Stimulated activated CD4-positive, alpha-beta T cell treated with anti-CD3 and anti-CD28 coated beads, Interleukin-4, amount 100 ng/mL, for 48 hours (primary cell): ENCODE measurements at regions not wholly inside any gene's neighbourhood (a gene's known extent, or its start where the extent isn't known, plus 50 kb on each side); places are given as distances from the start of the nearest gene placed in this dataset.

Experiments
- DNase-seq, 2 donors: peaks; one replicate each; pipeline ENCODE4 v3.0.0-alpha.2; 2020; ENCODE audit warnings: low read depth in 2 of 2

GRCh38 chr1:14039582-14040430, 339.8 kb downstream of the PRDM2 start:
- no peak for DNase-seq

- DNase-seq = no peak
Observed at GRCh38 chr1:14049965-14050364, 350.0 kb downstream of the PRDM2 start.

GRCh38 chr1:14055442-14056223, 355.6 kb downstream of the PRDM2 start:
- DNase-seq = no peak

GRCh38 chr1:14057640-14058039, 357.7 kb downstream of the PRDM2 start:
- no peak for DNase-seq

- no peak for DNase-seq
Observed at GRCh38 chr1:14061204-14061603, 361.2 kb downstream of the PRDM2 start.

- no peak for DNase-seq
Observed at GRCh38 chr1:14061722-14062121, 361.7 kb downstream of the PRDM2 start.

- no peak for DNase-seq
Observed at GRCh38 chr1:14062669-14063068, 362.7 kb downstream of the PRDM2 start.

GRCh38 chr1:14064649-14065442, 364.9 kb downstream of the PRDM2 start:
- no peak for DNase-seq

GRCh38 chr1:14065486-14065885, 365.5 kb downstream of the PRDM2 start:
- DNase-seq = no peak

- DNase-seq = no peak
Observed at GRCh38 chr1:14067036-14067435, 367.0 kb downstream of the PRDM2 start.

- DNase-seq = no peak
Observed at GRCh38 chr1:14067711-14068110, 367.7 kb downstream of the PRDM2 start.

- DNase-seq = no peak
Observed at GRCh38 chr1:14071581-14071980, 371.6 kb downstream of the PRDM2 start.

- DNase-seq = no peak
Observed at GRCh38 chr1:14080653-14081052, 380.7 kb downstream of the PRDM2 start.

- DNase-seq = no peak
Observed at GRCh38 chr1:14082331-14082730, 382.3 kb downstream of the PRDM2 start.

GRCh38 chr1:14083277-14083676, 383.3 kb downstream of the PRDM2 start:
- DNase-seq = no peak

- DNase-seq = no peak
Observed at GRCh38 chr1:14083706-14084105, 383.7 kb downstream of the PRDM2 start.

GRCh38 chr1:14090062-14090461, 390.1 kb downstream of the PRDM2 start:
- DNase-seq = no peak

GRCh38 chr1:14090531-14090930, 390.5 kb downstream of the PRDM2 start:
- DNase-seq = no peak

- DNase-seq = no peak
Observed at GRCh38 chr1:14094611-14095400, 394.8 kb downstream of the PRDM2 start.

- no peak for DNase-seq
Observed at GRCh38 chr1:14098294-14098913, 398.4 kb downstream of the PRDM2 start.

GRCh38 chr1:14100444-14100843, 400.5 kb downstream of the PRDM2 start:
- no peak for DNase-seq
